22Rv1 (cell line): ENCODE measurements at regions not wholly inside any gene's neighbourhood (a gene's known extent, or its start where the extent isn't known, plus 50 kb on each side); places are given as distances from the start of the nearest gene placed in this dataset.

Experiments used
- H3K27ac ChIP-seq: fragments of 450-650 bp; 2 replicates; pipeline ENCODE4 v1.5.1; 2017
- CTCF ChIP-seq: fragments of 450-650 bp; IDR thresholded peaks from 2 replicates; pipeline ENCODE4 v1.5.1; 2017; ENCODE audit warnings: mild to moderate bottlenecking
- ZFX ChIP-seq: fragments of 450-650 bp; IDR thresholded peaks from 2 replicates; pipeline ENCODE4 v1.6.1; 2017; ENCODE audit warnings: antibody characterized with exemption, borderline replicate concordance

GRCh38 chr16:26740771-26741170 is 326.0 kb upstream of the C16orf82 start:
- H3K27ac ChIP-seq: no peak overlapping the region

GRCh38 chr16:26742040-26742439 is 324.7 kb upstream of the C16orf82 start:
- no peak overlapping the region for H3K27ac ChIP-seq
- TF ChIP-seq ZFX: no peak
- no peak for TF ChIP-seq CTCF

More at GRCh38 chr16:26740771-26741170, 326.0 kb upstream of the C16orf82 start:
- TF ChIP-seq CTCF (no peak), ZFX (no peak)

GRCh38 chr16:26744430-26744829 is 322.3 kb upstream of the C16orf82 start:
- H3K27ac ChIP-seq: no peak overlapping the region
- TF ChIP-seq ZFX (no peak), CTCF (no peak)

- no peak overlapping the region for H3K27ac ChIP-seq
- TF ChIP-seq CTCF (no peak), ZFX (no peak)
Measured at GRCh38 chr16:26747760-26748159, 319.0 kb upstream of the C16orf82 start.

GRCh38 chr16:26749072-26749471 is 317.7 kb upstream of the C16orf82 start:
- no peak for TF ChIP-seq ZFX
- TF ChIP-seq CTCF: no peak
- H3K27ac ChIP-seq: no peak overlapping the region

GRCh38 chr16:26752166-26752565 is 314.6 kb upstream of the C16orf82 start:
- TF ChIP-seq ZFX (no peak), CTCF (no peak)
- H3K27ac ChIP-seq: no peak overlapping the region

- no peak overlapping the region for H3K27ac ChIP-seq
- no peak for TF ChIP-seq CTCF
- no peak for TF ChIP-seq ZFX
Measured at GRCh38 chr16:26756633-26757032, 310.1 kb upstream of the C16orf82 start.

GRCh38 chr16:26762594-26762993 is 304.1 kb upstream of the C16orf82 start:
- no peak overlapping the region for H3K27ac ChIP-seq
- TF ChIP-seq ZFX: no peak
- no peak for TF ChIP-seq CTCF
